HG02610 (cell line): ENCODE measurements at regions not wholly inside any gene's neighbourhood (a gene's known extent, or its start where the extent isn't known, plus 50 kb on each side); places are given as distances from the start of the nearest gene placed in this dataset.
"Not testable (repeated sequence)": the region's sequence is repeated elsewhere in the genome, so short reads cannot be mapped to it uniquely, and the experiment has no call there.

Source experiments
- ATAC-seq: cut with Tn5 transposase; IDR thresholded peaks from one replicate; pipeline ENCODE4 v1.9.1; 2021; ENCODE audit warnings: mild to moderate bottlenecking, moderate library complexity; ENCODE audit not compliant: unreplicated experiment

DNA sequence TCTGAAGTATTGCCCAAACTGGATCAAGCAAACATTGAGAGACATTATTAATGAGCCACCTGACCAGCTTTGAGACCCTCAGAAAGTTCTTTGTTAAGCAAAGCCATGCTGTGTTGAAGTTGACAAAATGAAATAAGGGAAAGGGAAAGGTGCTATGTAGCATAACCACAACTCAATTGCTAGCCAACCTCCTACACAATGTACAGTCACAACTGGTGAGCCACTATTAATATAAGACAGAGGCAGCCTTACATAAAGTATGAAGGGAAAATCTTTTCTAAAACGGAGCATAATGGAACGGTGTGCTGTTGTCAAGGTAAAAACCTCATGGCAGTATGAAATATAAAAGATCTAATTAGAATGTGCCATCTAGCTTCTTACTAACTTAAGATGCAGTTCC, 375.8 kb upstream of the ST8SIA4 start:
- ATAC-seq: no peak

DNA sequence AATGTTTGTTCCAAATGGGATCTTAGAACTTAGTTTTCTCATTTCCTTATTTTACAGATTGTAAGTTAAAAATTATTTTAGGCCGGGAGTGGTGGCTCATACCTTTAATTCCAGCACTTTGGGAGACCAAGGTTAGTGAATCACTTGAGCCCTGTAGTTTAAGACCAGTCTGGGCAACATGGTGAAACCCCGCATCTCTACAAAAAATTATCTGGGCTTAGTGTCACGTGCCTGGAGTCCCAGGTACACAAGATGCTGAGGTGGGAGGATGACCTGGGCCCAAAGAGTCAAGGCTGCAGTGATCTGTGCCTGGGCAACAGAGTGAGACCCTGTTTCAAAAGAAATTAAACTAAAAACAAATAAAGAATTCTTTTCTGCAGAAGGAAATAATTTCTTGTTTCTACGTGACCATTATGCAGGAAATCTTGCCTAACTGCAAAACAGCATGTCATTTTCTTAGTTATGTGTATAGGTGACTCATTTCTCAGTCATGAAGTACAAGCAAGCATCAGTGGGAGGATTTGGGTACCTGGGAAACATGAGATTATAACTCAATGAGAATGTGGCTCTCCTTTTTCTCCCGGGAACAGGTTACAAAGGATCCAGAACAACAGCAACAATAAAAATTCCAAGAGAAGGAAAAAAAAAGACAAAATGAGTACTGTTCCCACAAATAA, 375.1 kb upstream of the ST8SIA4 start:
- no peak for ATAC-seq

DNA sequence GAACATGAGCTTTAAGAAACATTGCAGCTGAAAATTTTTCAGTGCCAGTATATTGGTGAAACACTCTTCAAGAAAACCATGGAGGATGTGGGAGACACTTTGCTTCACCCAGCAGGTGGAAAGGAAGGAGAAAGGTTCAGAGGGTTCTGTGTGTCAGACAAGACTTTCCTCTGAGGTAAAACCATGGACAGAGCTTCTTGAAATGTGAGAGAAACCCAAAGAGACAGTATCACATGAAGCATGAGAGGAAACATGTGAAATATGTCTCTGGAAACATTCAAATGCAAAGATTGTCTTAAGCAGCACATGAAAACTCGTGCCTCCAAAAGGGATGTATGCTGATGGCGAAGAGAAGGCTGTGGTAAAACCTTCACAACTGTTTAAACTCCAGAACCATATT, 368.9 kb upstream of the ST8SIA4 start:
- ATAC-seq: no peak

DNA sequence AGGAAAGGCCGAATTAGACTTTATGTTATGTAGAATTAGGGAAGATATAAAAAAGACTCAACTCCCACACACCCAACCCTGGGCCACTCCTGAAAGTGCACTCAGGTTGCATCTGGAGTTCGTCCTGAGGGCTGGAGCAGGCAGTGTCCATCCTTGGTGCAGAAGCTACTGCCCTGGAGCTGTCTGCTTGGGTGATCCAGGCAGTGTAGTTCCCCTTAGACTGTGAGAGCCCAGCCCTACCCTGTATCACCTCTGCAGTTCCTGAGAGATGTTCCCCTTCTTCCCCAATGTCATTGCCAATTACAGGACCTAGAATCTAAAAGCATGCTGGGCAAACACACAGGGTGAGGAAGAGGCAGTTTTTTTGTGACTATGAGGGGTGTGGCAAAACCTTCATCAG, 368.3 kb upstream of the ST8SIA4 start:
- ATAC-seq: no peak

DNA sequence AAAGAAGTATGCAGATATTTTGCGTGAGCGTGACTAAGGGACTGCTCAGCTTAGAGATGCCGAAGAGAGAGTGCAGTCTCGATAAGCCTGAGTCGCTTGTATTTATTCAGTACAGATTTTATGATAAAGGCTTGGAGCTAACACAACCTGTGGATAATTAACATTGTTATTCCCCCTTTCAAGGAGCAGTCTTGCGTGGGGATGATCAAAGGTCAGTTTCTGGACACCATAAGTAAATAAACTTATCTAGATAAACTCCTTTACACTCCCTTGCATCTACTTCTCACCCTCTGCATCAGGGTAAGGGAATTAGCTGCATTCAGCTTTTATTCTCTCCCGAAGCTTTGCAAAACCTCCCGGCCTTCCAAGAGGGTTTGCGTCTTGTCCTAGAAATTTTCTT, 357.8 kb upstream of the ST8SIA4 start:
- ATAC-seq: no peak

DNA sequence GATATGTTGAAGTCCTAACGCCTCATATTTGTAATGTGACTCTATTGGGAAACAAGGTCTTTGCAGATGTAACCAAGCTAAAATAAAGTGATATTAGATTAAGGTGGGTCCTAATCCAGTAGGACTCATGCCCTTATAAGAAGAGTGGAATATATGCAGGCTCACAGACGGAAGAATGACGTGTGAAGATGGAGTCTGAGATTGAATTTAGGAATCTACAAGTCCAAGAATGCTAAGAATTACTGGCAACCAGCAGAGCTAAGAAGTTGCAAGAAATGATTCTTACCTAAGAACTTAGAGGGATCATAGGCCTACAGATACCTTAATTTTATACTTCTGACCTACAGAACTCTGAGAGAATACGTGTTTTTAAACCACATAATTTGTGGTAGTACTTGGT, 350.0 kb upstream of the ST8SIA4 start:
- ATAC-seq: no peak

DNA sequence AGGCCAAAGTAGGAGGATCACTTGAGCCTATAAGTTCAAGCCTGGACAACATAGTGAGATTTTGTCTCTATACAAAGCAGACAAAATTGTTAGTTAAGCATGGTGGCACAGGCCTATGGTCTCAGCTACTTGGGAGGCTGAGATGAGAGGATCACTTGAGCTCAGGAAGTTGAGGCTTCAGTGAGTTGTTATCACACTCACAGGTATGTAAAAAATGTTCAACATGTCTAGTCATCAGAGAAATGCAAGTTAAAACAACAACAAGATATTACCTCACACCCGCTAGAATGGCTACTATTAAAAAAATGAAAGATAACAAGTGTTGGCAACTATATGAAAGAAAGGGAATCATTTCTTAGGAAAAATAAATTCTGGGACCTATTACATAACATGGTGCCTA, 341.5 kb upstream of the ST8SIA4 start:
- ATAC-seq: no peak

DNA sequence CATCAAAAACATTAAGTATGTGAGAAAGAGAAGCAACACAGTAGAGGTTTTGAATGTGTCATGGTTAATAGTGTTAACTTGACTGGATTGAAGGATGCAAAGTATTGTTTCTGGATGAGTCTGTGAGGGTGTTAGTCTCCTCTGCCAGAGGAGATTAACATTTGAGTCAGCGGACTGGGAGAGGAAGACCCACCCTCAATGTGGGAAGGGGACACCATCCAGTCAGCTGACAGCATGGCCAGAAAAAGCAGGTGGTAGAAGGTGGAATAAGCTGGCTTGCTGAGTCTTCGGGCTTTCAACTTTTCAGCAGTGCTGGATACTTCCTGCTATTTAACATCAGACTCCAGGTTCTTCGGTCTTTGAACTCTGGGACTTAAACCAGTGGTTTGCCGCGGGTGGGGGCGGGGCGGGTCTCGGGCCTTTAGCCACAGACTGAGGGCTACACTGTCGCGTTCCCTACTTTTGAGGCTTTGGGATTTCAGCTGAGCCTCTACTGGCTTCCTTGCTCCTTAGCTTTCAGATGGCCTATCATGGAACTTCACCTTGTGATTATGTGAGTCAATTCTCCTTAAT, 309.9 kb upstream of the ST8SIA4 start:
- ATAC-seq: no peak

DNA sequence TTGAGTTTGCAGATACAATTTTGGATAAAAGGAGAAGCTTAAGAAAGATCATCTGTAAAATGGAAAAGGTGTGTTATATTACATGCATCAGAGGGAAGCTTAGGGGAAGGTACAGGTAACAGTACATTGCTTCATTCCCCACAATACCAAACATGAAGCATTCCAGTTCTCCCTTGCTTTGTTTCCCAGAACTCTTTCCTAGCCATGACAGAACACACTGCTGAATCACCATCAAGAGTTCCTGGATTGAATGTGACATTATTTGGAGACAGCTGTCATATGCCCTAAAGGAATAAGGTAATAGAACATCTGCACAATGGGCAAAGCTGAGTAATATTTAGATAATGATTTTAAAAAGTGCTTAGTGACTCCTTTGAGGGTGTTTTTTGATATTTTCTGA, 303.5 kb upstream of the ST8SIA4 start:
- no peak for ATAC-seq

DNA sequence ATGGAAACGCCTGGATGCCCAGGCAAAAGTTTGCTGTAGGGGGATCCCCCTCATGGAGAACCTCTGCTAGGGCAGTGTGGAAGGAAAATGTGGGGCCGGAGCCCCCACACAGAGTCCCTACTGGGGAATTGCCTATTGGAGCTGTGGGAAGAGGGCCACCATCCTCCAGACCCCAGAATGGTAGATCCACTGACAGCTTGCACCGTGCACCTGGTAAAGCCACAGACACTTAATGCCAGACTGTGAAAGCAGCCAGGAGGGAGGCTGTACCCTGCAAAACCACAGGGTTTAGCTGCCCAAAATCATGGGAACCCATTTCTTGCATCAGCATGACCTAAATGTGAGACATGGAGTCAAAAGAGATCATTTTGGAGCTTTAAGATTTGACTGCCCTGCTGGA, 302.0 kb upstream of the ST8SIA4 start:
- not testable (repeated sequence) for ATAC-seq

DNA sequence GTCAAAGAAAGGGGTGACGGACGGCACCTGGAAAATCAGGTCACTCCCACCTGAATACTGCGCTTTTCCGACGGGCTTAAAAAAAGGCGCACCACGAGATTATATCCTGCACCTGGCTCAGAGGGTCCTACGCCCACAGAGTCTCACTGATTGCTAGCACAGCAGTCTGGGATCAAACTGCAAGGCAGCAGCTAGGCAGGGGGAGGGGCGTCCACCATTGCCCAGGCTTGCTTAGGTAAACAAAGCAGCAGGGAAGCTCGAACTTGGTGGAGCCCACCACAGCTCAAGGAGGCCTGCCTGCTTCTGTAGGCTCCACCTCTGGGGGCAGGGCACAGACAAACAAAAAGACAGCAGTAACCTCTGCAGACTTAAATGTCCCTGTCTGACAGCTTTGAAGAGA, 277.3 kb upstream of the ST8SIA4 start:
- not testable (repeated sequence) for ATAC-seq

DNA sequence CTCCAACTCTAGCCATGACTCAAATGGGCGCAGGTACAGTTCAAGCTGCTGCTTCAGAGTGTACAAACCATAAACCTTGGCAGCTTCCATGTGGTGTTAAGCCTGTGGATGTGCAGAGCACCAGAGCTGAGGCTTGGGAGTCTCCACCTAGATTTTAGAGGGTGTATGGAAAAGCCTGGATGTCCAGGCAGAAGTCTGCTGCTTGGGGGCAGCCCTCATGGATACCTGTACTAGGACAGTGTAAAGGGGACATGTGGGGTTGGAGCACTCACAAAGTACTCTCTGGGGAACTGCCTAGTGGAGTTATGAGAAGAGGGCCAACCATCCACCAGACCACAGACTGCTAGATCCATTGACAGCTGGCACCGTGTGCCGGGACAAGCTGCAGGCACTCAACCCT, 273.5 kb upstream of the ST8SIA4 start:
- ATAC-seq: no peak

DNA sequence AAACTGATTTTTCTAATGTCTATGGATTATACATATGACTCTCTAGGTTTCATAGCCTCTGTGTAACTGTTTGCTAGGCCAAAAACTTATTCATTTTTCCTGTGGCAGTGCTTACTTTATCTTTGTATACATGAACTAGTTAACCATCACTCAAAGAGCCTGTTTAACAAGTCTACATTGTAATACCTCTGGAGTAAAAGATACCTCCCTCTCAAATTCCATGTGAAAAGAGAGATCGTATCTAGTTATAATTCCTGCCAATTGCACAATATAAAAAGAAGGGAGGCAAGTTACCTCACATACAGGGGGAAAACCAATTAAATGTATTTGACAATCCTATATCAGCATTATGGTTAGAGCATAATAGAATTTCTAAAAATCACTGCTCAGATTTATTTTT, 271.9 kb upstream of the ST8SIA4 start:
- no peak for ATAC-seq

DNA sequence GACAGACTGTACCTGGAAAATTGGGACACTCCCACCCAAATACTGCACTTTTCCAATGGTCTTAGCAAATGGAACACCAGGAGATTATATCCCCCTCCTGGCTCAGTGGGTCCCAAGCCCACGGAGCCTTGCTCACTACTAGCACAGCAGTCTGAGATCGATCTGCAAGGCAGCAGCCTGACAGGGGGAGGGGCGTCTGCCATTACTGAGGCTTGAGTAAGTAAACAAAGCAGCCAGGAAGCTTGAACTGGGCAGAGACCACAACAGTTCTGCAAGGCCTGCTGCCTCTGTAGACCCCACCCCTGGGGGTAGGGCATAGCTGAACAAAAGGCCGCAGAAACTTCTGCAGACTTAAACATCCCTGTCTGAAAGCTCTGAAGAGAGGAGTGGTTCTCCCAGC, 260.0 kb upstream of the ST8SIA4 start:
- no peak for ATAC-seq

DNA sequence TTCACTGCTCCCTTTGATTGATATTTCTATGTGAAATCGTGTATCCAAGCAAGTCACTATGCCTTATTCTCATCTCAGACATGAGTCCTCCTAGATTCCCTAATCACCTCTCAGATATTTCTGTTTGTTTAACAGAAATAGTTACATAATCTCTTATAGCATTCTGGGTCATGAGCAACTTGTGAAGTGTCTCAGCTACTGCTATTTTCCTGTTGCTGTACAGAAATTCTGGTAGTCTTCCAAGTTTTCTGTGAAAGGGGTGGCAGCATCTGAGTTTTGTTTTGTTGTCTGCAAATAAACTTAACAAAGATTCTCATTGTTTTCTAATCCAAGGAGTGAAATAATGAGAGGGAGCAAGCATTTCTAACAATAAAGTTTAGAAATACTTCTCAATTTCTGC, 256.9 kb upstream of the ST8SIA4 start:
- no peak for ATAC-seq

DNA sequence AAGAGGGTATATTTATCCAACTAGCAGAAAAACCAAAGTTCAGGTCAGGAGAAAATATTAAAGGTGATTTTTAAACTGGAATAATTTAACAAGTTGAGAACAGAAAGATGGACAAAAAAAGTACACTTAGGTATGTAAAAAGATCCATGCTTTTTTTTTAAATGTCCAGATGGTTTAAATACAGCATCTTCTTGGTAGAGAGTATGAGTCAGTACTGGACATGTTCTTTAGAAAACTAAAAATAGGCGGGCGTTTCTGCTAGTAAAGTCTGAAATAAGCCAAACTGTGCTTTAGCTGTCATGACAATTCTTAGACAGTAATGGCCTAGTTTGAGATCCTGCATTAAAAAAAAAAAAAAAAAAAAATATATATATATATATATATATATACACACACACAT, 255.9 kb upstream of the ST8SIA4 start:
- no peak for ATAC-seq

DNA sequence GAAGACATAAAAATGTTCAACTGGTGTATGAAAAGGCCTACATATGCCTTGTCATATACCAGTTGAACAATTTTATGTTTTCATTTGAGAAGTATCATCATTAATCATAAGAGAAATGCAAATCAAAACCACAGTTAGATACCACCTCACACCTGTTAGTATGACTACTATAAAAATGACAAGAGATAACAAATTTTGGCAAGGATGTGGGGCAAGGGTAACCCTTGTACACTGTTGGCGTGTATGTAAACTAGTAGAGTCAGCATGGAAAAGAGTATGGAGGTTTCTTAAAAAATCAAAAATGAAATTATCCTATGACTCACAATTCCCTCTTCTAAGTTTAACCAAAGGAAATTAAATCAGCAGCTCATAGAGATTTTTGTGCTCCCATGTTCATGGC, 250.4 kb upstream of the ST8SIA4 start:
- ATAC-seq: no peak

DNA sequence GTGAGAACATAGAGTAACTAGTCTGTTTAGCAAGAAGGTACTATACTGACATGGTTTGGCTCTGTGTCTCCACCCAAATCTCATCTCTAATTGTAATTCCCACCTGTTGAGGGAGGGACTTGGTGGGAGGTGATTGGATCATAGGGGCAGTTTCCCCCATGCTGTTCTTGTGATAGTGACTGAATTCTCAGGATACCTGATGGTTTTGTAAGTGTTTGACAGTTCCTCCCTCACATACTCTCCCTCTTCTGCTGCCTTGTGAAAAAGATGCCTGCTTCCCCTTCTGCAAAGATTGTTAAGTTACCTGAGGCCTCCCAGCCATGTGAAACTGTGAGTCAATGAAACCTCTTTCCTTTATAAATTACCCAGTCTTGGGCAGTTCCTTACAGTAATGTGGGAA, 240.4 kb upstream of the ST8SIA4 start:
- no peak for ATAC-seq

DNA sequence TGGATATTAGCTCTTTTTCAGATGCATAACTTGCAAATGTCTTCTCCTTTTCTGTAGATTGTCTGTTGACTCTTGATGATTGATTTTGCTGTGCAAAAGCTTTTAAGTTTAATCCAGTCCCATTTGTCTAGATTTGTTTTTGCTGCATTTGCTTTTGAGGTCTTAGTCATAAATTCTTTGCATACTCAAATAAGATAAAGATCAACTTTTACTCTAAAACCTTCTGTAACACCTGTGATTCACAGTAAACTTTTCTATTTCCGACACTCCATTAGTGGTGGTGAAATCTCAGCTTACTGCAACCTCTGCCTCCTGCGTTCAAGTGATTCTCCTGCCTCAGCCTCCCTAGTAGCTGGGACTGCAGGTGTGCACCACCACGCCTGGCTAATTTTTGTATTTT, 239.0 kb upstream of the ST8SIA4 start:
- ATAC-seq: no peak

DNA sequence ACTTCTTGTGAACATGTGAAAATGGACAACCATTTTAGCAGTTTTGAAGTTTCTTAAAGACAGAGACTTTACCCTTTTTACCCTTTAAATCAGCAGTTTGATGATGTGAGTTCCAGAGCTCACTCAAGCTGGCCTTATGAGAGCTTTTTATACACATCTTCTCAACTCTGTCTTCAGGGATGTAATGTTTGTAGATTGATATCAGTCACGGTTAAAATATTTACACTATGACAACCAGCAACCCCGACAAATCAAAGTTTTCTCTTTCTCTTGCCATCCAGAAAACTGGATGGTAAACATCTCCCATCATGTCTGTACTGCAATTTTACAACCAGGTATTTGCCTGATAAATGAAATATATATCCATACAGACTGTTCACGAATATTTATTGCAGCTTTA, 233.4 kb upstream of the ST8SIA4 start:
- no peak for ATAC-seq

DNA sequence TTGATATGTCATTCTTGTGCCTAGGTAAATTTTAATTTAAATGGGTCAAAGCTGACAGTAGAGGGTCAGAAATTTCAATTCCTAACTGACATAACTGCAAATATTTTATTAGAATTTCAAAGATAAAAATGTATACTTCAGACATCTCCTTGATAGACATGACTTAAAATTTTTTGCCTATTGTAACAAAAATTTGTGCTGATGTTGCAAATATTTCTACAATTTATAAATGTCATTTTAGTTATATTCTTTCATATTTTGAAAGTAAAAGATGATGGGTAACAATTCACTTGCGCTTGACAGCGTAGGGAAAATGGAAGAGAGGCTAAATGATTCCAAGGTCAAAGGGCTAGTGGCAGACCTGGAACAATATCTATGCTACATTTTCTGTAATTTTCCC, 220.3 kb upstream of the ST8SIA4 start:
- ATAC-seq: no peak

DNA sequence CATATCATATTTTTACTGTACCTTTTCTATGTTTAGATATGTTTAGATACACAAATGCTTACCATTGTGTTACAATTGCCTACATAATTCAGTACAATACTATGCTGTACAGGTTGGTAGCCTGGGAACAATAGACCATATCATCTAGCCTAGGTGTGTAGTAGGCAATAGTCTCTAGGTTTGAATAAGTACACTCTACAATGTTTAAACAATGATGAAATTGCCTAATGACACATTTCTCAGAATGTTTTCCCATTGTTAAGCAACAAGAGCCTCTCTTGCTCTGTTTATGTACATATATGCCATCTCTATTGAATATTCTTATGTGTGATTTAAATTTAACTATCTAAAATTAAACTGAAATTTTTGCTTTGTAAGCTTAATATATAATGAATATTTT, 209.6 kb upstream of the ST8SIA4 start:
- ATAC-seq: no peak

DNA sequence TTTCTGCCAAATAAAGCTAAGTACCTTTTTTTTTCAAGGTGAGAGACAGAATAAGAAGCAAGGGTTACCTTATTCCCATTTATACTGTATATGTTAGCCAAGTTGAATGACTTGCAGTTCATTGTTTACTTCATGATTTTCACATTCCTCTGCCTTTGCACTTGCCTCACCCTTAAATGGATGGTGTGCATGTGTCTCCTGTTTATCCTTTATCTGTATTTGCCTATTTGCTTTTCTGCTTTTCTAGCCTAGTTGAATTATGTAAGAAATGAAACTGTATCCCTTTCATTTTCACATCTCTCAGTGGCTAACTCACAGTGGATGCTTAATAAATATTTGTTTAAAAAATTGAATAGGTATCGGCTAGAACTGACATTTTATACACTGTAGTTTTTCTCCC, 200.8 kb upstream of the ST8SIA4 start:
- ATAC-seq: no peak
